GM18873 (cell line): ENCODE measurements at regions not wholly inside any gene's neighbourhood (a gene's known extent, or its start where the extent isn't known, plus 50 kb on each side); places are given as distances from the start of the nearest gene placed in this dataset.

Source experiments
- ATAC-seq: cut with Tn5 transposase; IDR thresholded peaks from one replicate; pipeline ENCODE4 v1.9.1; 2021; ENCODE audit warnings: mild to moderate bottlenecking, moderate library complexity, moderate number of reproducible peaks; ENCODE audit not compliant: unreplicated experiment, low FRiP score

DNA sequence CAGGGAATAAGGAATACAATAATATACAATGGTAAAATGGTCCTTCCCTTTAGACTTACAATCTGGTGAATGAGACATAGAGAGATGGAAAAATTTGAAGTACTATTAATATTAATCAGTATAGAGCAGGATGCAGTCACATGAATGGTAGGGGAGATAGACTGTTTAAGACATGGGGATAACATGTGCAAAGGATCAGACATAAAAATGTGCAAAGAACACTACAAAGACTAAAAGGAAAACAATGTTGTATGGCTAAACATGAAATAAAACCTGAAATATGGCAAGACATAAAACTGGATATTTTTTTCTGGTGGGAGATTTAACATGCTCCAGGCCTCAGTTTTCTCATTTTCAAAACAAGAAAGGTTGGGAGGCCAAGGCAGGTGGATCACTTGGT, 182.4 kb upstream of the DPT start:
- ATAC-seq, result no peak

DNA sequence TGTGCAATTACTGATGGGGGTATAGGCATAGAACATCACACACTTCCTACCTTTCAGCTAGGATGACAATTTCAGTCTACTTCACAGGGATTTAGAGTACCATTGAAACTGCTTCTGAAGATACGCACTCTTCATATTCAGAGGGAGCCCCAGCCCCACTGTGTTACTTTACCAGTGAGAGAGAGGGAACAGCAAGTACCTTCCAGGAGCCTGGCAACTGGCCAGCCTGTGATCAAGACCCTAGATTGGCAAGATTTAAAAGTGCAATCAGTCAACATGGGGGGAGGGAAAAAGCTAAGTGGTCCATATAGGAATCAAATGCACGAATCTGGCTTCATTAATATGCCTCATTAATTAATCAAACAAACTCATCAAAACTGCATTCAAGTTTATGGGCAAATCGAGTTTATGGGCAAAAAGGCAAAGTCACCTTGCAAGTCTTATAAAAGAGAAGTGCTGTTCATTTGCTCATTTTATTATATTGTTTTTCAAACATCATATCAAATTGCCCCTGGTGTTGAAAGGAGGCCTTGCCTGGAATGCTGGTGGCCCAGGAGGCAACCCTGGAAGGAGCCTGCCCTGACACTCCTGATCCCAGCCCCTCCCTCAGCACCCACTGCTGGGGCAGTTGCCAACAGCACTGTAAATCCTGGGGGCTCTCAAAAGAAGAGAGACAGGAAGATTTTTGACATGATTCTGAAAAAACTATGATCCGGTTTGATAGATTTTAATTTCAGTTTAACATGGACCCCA, 184.9 kb upstream of the DPT start:
- ATAC-seq, result no peak

DNA sequence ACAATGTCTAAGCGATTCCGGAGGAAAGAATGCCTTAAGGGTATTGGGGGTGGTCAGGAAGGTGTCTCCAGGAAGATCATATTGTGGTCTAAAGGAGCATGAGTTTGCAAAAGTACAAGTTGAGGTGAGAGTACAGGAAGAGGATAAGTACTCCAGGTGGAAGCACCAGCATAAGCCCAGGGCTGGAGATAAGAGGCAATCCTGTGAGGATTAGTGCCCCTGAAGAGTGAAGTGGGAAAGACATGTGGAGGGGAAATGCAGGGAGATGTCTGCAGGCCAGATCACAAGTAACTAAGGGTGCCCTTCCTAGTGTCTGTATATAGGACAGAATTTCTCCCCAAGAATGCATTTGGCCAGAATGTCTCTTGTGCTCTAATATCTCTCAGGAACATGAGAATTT, 188.3 kb upstream of the DPT start:
- no peak for ATAC-seq

- ATAC-seq, result no peak
Measured at GRCh38 chr1:168917796-168918195, 188.7 kb upstream of the ATP1B1 start.

DNA sequence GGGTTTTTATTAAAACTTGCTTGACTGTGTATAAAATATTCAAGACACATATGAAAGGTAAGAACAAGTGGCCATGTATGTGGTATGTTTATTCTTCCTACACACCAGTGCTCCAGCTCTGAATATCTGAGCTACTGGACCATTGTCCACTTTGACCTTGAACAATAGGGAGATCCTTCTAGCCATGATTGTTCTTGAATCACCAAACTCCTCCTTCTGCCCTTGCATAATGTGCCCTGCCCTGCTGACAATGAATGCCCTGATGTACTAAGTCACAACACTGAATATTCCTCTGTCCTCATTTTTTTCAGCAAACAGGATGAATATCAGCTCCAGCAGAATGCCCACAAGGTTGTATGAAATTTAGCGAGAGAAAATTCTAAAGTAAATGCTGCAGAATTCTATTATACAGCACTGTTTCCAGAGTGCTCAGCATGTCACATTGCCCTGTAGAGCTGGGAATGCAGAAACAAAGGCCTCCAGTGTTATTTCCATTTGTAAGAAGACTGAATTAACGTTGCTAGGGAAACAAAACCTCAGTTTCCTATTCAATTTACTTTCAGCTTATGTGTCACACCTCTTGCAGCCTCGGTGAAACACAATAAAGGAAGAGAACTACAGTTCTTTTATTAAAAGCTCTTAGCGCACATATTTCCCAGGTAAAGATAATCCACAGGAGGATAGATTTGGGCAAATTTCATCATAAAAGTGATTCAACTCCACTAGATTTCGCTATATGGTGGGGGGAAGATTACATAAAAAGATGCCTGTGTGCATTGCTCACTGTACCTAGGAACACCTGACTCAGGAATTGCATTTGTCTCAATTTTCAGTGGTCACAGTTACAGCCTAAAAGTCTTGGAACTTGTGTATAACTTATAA, 187.4 kb upstream of the ATP1B1 start:
- ATAC-seq, result no peak

- ATAC-seq, result no peak
Measured at GRCh38 chr1:168920456-168921094, 185.9 kb upstream of the ATP1B1 start.

GRCh38 chr1:168921629-168922028, 184.9 kb upstream of the ATP1B1 start:
- ATAC-seq, result no peak

- ATAC-seq, result no peak
Measured at GRCh38 chr1:168923521-168924136, 182.9 kb upstream of the ATP1B1 start.

GRCh38 chr1:168924976-168925375, 181.5 kb upstream of the ATP1B1 start:
- ATAC-seq, result no peak

DNA sequence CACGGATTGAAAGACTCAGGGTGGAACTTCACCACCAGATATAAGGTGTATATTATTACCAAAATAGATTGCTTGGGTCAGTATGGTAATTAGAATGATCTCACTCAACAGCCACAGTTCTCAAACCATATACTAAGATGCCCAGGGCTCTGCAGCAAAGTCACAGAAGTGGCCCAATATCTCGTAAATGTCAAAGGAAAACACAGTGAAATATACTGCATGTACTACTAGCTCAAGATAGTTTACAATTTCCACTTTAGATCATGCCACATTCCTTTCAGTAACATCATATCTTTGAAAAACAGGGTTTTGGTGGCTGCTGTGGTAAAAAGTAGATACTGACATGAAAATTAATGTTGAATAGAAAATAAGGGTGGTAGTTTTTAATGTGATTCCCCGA, 180.3 kb upstream of the ATP1B1 start:
- ATAC-seq, result no peak

- ATAC-seq, result no peak
Measured at GRCh38 chr1:168932539-168932938, 174.0 kb upstream of the ATP1B1 start.

DNA sequence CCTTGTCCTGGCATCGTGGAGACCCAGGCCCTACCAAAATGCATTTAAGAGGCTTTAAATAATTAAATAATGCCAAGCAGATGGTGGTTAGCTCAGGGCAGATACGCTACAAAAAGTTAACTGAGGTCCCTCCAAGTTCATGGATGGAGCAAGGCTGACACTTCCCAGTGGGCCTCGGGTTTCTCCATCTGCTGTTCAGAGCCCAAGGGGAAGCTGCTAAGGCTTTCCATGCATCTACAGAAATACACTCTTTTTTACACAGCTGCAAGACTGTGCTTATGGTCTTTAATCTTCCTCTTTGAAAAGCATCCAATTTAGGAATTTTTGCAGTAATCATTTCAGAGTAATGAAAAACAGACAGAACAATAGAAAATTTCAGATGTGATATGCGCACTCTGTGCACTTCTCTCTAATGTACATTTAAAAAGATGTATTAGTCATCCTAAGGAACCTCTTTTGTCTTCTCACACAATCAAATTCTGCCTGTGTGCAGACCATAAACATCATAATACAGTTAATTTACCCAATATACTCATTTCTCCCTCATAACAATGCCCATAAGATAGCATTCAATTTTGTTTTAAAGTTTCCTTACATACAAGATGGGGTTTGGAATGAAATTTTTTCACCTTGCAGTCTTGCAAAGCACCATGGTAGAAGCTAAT, 173.2 kb upstream of the ATP1B1 start:
- no peak for ATAC-seq

DNA sequence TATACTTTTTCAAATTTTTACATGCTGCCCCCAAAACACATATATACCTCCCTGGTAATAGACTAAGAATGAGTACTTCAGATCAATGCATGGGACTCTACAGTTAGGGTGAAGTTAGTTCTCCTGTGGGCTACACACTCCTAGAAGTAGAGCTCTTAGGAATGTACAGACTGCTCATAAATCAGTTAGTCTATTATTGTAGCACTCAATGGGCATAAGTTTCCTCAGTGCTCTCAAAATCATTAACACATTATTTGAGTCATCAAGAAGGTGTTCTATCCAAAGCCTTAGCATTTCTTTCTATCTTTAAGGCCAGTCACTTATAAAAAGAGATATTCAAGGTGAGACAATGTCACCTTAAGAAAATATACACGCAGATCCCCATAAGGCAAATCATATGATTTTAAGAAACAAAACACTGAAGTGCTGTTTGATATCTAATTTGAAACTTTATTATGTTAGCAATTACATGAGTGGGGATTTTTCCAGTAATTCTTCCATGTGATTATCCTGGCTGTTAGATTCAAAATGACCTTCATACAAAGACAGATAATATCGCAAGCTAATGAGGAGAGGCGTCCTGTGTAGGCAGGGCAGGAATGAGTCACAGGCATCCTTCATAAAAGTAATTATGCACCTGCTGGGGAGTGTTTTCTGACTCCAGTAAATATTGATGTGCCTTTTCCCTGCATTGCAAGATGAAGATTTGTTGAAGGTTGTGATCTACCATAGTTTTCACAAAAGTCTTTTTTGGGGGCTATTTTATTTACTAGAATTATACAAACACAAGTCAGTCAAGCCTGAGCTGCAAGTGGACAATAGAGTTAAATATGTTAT, 167.2 kb upstream of the ATP1B1 start:
- ATAC-seq, result no peak

DNA sequence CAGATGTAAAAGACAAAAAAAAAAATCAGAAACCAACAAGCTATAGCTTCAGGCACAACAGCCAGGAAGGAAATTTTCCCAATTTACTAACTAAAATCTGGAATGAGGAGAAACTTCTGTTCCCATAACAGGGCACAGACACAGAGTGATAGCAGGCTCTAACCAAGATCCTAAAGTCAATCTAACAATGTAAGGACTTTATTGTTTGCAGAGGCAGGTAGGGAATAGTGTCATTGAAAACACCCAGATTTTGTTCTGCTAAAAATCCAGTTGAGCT, 166.6 kb upstream of the ATP1B1 start:
- no peak for ATAC-seq

DNA sequence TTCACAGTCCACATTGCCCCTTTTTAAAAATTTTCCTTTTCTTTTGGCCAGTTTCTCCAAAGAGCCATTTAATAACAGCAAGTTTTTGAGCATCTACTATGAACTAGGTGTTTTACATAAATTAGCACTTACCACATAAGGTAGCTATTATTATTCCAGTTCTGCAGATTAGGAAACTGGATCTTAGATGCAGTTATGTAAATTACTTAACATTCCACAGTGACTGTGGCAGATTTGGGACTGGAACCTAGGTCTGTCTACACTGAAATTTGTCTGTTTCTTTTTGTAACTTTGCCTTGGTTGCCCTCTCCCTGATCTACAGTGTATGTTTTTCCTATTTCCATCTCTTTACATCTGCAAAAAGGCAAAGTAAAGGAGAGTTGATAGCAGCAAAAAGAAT, 164.8 kb upstream of the ATP1B1 start:
- no peak for ATAC-seq

- ATAC-seq, result no peak
Measured at GRCh38 chr1:168942165-168942564, 164.3 kb upstream of the ATP1B1 start.

DNA sequence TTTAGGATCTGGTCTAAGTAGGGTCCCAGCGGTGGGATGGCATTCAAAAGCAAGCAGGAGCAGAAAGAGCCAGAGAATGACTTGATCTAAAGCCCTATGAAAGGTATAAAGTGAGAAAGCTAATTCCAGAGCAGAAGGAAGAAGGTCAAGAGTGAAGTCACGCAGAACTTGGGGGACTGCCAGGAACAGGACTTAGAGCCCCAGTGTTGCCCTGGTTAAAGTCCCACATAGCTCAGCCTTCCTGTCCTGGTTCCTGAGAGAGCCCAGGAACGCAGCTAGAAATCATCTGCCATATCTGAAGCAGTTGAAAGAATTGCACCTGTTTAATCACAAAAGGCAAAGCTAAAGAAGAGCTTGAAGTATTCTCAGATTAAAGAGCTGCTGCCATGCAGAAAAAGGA, 160.6 kb upstream of the ATP1B1 start:
- ATAC-seq, result no peak

DNA sequence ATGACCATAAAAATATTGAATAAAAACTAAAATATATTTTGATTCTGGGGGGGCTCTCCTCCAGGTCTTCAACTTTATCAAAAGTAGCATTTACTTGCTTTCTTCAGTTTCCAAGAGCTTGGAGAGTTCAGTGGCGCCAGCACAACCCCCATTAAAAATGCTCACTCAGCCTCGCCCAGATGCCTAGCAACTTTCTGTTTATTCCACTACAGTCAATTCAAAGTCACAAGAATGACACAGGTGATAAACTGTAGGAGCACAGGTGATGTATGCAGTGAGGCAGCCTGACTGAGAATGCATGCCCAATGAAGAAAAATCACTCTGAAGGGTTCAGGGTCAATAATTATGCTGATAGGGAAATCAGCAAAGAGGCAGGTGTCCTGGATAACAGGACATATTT, 159.4 kb upstream of the ATP1B1 start:
- ATAC-seq, result no peak

DNA sequence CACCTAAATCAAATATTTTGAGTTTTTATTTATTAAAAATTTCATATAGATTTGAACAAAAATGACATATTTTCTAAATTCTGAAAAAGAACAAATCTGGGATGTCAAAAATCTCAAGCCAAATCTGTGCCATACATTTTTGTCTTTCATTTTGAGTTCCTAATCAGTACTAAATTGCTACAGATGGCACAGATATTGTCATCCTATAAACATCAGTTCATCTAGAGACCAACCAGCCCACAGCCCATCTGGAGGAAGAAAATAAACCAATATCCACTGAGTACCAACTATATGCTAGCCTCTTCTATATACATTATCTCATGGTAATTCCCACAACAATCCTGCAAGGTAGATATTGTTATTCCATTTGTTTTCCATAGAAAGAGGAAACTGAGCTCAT, 156.8 kb upstream of the ATP1B1 start:
- no peak for ATAC-seq

- ATAC-seq, result no peak
Measured at GRCh38 chr1:168957818-168958217, 148.7 kb upstream of the ATP1B1 start.
